Glutamatergic neuron (in vitro differentiated cells): ENCODE measurements at regions not wholly inside any gene's neighbourhood (a gene's known extent, or its start where the extent isn't known, plus 50 kb on each side); places are given as distances from the start of the nearest gene placed in this dataset.

ENCODE experiments used
- DNase-seq: peaks from one replicate; pipeline ENCODE4 v3.0.0; 2022
- H3K27ac Mint-ChIP-seq: one replicate; pipeline ENCODE4 v1.8.0; 2020; ENCODE audit warnings: mild to moderate bottlenecking, mixed read lengths, inconsistent platforms; ENCODE audit not compliant: unreplicated experiment
- H3K27me3 Mint-ChIP-seq: one replicate; pipeline ENCODE4 v1.8.0; 2020; ENCODE audit warnings: mild to moderate bottlenecking, moderate library complexity, mixed read lengths, inconsistent platforms; ENCODE audit not compliant: unreplicated experiment
- H3K36me3 Mint-ChIP-seq: one replicate; pipeline ENCODE4 v1.8.0; 2020; ENCODE audit warnings: mild to moderate bottlenecking, mixed read lengths, inconsistent platforms; ENCODE audit not compliant: unreplicated experiment
- H3K4me1 Mint-ChIP-seq: one replicate; pipeline ENCODE4 v1.8.0; 2020; ENCODE audit warnings: mild to moderate bottlenecking, low read depth, mixed read lengths, inconsistent platforms; ENCODE audit not compliant: unreplicated experiment
- H3K4me3 Mint-ChIP-seq: one replicate; pipeline ENCODE4 v1.8.0; 2020; ENCODE audit warnings: mild to moderate bottlenecking, mixed read lengths, inconsistent platforms; ENCODE audit not compliant: unreplicated experiment
- H3K9me3 Mint-ChIP-seq: one replicate; pipeline ENCODE4 v1.8.0; 2020; ENCODE audit warnings: mild to moderate bottlenecking, moderate library complexity, mixed read lengths, inconsistent platforms; ENCODE audit not compliant: unreplicated experiment
- TF ChIP-seq, protein P1 (sequence below): fragments of 200-600 bp; sonication (generic); IDR thresholded peaks from one replicate; pipeline ENCODE4 v1.5.0; 2021; ENCODE audit not compliant: partially characterized antibody, unreplicated experiment

DNA sequence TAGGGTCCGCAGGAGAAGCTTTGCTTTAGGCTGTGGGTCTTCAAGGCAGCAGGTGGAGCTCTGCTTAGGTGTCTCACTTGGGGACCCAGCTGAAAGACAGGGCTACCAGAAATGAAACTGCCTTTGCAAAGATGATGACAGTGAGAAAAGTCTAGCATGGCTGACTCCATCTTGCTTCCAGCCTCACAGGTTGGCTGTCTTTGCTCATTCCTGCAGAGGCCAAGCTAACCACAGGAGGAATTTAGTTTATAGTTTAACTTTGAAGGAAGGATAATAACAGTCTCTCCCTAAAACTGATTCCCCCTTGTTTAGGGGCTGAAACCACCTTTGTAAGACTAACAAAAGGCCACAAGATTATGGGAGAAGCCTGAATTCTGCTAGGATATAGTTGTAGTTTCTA lies 252.4 kb downstream of the UQCRFS1 start:
- H3K36me3 Mint-ChIP-seq, result no peaks in the 10 kb centered on the region
- no peaks in the 10 kb centered on the region for H3K27me3 Mint-ChIP-seq

DNA sequence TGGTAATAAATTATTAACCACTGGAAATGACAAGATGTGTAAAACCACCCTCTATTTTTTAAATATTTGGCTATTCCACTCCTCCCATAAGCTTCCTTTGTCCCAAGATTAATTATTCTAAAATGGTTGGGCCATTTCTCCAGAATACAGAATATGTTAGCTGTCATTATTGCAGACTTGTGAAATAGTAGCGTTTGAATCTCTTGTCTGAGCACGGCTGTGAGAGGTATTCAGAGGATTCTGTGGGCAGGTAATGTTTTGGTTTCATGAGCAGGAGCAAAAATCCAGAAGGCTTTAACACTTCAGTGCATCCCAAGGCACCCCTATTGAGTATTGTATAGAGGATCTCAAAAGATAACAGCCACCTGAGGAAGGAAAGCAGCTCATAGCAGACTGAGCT lies 256.0 kb downstream of the UQCRFS1 start:
- Mint-ChIP-seq H3K9me3 (peaks cover 2% of the 10 kb centered on the region), H3K4me1 (no peaks in the 10 kb centered on the region), H3K4me3 (no peak overlapping the region), H3K27ac (no peak overlapping the region), H3K27me3 (no peaks in the 10 kb centered on the region), H3K36me3 (peaks cover 19% of the 10 kb centered on the region)
- no peak for DNase-seq
- TF ChIP-seq, protein P1, sequence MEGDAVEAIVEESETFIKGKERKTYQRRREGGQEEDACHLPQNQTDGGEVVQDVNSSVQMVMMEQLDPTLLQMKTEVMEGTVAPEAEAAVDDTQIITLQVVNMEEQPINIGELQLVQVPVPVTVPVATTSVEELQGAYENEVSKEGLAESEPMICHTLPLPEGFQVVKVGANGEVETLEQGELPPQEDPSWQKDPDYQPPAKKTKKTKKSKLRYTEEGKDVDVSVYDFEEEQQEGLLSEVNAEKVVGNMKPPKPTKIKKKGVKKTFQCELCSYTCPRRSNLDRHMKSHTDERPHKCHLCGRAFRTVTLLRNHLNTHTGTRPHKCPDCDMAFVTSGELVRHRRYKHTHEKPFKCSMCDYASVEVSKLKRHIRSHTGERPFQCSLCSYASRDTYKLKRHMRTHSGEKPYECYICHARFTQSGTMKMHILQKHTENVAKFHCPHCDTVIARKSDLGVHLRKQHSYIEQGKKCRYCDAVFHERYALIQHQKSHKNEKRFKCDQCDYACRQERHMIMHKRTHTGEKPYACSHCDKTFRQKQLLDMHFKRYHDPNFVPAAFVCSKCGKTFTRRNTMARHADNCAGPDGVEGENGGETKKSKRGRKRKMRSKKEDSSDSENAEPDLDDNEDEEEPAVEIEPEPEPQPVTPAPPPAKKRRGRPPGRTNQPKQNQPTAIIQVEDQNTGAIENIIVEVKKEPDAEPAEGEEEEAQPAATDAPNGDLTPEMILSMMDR, result no peak

More for the DNA sequence above, 252.4 kb downstream of the UQCRFS1 start:
- TF ChIP-seq, protein P1, result no peak
- Mint-ChIP-seq H3K27ac (no peak overlapping the region), H3K4me1 (no peaks in the 10 kb centered on the region), H3K9me3 (no peaks in the 10 kb centered on the region), H3K4me3 (no peak overlapping the region)
- DNase-seq, result no peak

DNA sequence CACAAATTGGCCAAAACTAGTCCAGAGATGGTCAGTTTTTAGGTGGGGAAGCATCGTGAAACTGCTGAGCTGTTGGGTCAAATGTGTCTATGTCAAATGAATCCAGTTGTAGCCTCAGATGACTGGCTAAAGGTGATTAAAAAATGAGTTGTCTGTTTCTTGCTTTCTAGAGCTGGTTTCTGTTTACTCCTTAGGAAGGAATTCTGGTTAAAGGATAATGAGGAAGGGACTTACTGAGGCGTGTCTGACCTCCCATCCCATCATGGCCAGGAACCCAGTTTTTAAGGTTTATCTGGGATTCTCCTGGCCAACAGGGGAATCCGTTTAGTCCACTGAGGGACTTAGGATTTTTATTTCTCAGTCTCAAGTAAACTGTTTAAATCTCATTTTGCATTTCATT lies 256.5 kb downstream of the UQCRFS1 start:
- H3K27ac Mint-ChIP-seq, result no peak overlapping the region
- no peak for DNase-seq

DNA sequence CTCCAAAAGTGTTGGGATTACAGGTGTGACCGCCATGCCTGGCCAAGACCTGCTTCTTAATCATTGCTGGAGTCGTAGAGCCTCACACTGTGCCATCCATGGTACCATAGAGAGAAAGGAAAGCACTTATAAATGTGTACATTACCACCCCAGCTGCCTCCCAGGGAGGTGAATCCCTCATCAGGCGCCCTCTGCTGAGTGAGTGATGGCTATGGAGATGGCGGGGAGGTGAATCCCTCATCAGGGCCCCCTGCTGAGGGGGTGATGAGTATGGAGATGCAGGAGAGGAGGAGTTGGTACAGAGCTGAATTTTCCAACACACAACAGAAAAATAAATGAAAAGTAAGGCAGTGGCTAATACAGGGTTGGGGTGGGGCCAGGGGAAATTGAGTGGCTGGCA lies 263.4 kb downstream of the UQCRFS1 start:
- Mint-ChIP-seq H3K36me3 (peaks cover 15% of the 10 kb centered on the region), H3K9me3 (peaks cover 2% of the 10 kb centered on the region), H3K4me3 (no peak overlapping the region), H3K27ac (no peak overlapping the region), H3K4me1 (peaks cover 2% of the 10 kb centered on the region), H3K27me3 (peaks cover 10% of the 10 kb centered on the region)
- DNase-seq, result no peak
- TF ChIP-seq, protein P1, result no peak

More for the DNA sequence above, 256.5 kb downstream of the UQCRFS1 start:
- H3K4me1 Mint-ChIP-seq, result no peaks in the 10 kb centered on the region
- TF ChIP-seq, protein P1, result no peak
- no peaks in the 10 kb centered on the region for H3K27me3 Mint-ChIP-seq
- peaks cover 2% of the 10 kb centered on the region for H3K9me3 Mint-ChIP-seq
- H3K36me3 Mint-ChIP-seq, result peaks cover 19% of the 10 kb centered on the region
- H3K4me3 Mint-ChIP-seq, result no peak overlapping the region

DNA sequence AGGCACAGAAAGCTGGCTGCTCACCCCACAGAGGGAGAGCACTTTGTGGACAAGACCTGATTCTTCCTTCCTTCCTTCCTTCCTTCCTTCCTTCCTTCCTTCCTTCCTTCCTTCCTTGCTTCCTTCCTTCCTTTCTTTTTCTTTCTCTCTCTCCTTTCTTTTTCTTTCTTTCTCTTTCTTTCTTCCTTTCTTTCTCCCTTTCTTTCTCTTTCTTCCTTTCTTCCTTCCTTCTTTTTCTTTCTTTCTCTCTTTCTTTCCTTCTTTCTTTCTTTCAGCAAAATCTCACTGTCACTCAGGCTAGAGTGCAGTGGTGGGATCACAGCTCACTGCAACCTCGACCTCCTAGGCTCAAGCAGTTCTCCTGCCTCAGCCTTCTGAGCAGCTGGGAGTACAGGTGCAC lies 263.9 kb downstream of the UQCRFS1 start:
- Mint-ChIP-seq H3K36me3 (peaks cover 12% of the 10 kb centered on the region), H3K27me3 (peaks cover 10% of the 10 kb centered on the region), H3K27ac (no peak overlapping the region), H3K4me1 (peaks cover 2% of the 10 kb centered on the region), H3K4me3 (no peak overlapping the region), H3K9me3 (no peaks in the 10 kb centered on the region)
- TF ChIP-seq, protein P1, result no peak
- no peak for DNase-seq
